ENCODE measurements at regions not wholly inside any gene's neighbourhood (a gene's known extent, or its start where the extent isn't known, plus 50 kb on each side); places are given as distances from the start of the nearest gene placed in this dataset.

DNA sequence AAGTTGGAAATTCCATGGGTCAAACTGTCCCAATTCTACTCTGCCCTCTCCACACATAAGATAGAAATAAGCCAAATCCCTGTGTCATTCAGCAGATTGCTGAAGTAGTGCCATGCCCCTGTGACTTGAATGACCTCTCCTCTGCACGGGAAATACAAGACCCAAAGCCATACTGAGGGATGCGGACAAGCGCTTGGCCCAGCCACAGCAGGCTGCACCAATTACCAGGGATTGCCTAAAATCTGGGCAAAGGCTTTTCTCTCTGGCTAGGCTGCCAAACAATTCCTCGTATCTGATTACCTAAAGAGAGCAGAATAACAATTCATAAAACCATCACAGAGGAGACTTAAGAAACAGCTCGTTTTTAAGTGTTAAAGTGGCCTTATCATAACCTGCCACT, 421.8 kb upstream of the JARID2 start:
- TF ChIP-seq, protein P1, sequence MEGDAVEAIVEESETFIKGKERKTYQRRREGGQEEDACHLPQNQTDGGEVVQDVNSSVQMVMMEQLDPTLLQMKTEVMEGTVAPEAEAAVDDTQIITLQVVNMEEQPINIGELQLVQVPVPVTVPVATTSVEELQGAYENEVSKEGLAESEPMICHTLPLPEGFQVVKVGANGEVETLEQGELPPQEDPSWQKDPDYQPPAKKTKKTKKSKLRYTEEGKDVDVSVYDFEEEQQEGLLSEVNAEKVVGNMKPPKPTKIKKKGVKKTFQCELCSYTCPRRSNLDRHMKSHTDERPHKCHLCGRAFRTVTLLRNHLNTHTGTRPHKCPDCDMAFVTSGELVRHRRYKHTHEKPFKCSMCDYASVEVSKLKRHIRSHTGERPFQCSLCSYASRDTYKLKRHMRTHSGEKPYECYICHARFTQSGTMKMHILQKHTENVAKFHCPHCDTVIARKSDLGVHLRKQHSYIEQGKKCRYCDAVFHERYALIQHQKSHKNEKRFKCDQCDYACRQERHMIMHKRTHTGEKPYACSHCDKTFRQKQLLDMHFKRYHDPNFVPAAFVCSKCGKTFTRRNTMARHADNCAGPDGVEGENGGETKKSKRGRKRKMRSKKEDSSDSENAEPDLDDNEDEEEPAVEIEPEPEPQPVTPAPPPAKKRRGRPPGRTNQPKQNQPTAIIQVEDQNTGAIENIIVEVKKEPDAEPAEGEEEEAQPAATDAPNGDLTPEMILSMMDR (conservative IDR thresholded peaks at IDR 0.05): no peak
- no peak for TF ChIP-seq EZH2 (IDR thresholded peaks at IDR 0.05; ENCODE audit: low read depth)
